HG03432 (cell line): ENCODE measurements at regions not wholly inside any gene's neighbourhood (a gene's known extent, or its start where the extent isn't known, plus 50 kb on each side); places are given as distances from the start of the nearest gene placed in this dataset.

Experiments used
- ATAC-seq: cut with Tn5 transposase; IDR thresholded peaks from one replicate; pipeline ENCODE4 v1.9.1; 2021; ENCODE audit warnings: mild to moderate bottlenecking, moderate library complexity; ENCODE audit not compliant: unreplicated experiment

DNA sequence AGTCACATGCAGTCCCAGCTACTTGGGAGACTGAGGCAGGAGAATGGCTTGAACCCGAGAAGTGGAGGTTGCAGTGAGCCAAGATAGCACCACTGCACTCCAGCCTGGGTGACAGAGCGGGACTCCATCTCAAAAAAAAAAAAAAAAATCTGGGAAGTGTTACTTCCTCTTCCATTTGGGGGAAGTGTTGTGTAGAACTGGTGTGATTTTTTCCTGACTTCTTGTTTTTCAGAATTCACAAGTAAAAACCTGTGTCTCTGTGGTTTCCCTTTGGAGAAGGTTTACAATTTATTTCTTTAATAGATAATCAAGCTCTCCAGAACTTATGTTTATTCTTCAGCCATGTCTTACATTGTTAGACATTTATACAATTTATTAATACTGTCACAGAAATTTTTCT, 396.1 kb downstream of the BRD1 start:
- no peak for ATAC-seq

DNA sequence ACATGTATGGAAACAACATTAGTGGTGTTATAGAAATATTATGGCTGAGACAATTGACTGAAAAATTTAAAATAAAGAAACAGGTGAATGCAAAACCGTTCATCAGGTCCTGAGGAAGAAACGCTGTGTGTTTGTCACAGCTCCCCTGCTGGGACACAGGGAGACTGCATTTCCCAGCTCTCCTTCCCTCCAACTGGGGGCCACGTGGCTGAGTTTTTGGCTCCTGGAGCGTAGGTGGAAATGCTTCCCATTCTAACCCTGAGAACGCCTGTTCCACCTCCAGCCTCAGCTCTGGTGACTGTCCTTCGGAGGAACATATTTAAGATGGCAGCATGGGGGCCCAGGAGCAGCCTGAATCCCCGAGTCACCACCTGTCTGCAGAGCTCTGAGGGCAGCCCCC, 398.6 kb downstream of the BRD1 start:
- ATAC-seq = no peak

DNA sequence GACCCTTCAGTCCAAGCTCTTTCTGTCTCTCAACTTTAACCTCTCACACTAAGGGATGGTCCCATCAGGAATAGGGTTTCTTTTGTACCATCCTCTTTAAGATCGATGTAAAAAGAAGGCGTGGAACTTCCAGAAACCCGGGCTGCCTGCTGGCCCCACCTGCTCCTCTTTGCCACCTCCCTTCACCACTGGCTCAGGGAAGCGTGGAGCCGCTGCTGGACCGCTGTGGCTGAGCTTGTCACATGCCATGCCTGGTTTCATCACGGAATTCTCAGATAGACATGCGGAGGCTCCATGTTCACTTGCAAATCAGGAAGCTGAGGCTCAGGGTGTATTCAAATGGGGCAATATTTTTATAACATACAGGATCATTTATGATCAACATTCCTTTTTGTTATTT, 399.7 kb downstream of the BRD1 start:
- ATAC-seq = no peak

DNA sequence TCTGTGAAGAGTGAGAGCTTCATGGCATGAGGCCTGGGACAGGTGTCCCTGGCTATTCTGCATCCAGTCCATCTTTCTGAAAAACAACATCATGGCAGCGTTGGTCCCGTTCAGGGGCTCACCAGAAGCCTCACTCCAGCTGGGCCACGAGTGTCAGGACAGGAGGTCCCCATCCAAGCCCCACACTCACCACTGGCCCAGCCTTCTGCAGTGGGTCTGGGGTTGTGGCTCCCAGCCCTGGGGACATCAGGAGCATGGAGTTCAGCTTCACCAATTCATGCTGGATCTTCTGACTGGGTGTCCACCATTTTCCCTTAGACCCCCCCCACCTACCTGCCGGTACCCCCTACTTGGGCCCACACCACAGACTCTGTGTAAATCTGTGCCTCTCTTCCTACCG, 400.3 kb downstream of the BRD1 start:
- no peak for ATAC-seq

DNA sequence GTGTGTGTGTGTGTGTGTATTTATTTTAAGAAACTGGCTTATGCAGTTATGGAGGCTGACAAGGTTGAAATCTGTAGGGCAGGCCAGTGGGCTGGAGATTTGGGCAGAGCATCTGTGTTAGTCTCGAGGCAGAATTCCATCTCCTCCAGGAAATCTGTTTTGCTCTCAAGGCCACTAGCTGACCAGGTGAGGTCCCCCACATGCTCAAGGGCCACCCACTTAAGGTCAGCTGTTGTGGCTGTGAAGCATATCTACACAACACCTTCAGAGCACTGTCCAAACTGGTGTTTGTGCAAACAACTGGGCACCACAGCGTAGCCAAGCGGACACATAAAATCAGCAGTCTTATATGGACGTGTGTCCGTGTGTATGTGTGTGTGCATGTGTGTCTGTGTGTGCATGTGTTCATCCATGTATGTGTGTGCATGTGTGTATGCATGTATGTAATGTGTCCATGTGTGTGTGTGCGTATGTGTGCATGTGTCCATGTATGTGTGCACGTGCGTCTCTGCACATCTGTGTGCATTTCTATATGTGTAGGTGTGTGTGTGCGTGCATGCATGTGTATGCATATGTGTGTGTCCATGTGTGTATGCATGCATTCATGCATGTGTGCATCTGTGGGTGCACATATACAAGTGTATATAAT, 400.9 kb downstream of the BRD1 start:
- no peak for ATAC-seq

DNA sequence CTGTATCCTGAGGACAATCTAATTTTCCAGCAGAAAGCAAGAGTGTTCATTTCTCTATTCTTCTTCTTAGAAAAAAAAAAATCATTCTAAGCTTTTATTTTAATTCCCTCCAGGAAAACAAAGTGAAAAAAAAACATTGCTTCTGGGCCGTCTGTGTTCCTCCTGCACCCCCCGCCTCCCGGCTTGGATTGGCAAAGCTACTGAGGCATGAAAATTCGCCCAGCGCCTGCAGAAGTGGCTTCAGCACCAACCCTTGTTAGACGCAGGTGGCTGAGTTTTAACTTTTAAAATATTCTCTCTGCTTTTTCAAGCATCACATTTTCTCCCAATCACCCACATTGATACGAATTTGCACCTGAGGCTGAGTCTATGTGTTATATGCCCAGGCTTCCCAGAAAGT, 401.6 kb downstream of the BRD1 start:
- ATAC-seq = no peak

DNA sequence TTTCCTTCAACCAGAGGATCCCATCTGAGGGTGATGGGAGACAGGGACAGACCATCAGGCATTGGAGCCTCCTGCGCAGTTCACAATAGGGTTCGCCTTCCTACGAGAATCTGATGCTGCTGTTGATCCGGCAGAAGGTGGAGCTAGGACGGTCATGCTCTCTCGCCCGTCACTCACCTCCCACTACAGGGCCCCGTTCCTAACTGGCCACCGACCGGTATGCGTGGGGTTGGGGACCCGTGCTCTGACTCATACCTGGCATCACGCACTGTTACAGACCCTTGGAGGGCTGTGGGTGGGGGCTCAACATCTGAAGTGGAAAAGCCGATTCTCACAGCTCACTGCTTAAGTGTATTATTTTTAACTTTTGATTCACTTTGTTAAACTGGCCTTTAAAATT, 402.3 kb downstream of the BRD1 start:
- ATAC-seq = no peak

DNA sequence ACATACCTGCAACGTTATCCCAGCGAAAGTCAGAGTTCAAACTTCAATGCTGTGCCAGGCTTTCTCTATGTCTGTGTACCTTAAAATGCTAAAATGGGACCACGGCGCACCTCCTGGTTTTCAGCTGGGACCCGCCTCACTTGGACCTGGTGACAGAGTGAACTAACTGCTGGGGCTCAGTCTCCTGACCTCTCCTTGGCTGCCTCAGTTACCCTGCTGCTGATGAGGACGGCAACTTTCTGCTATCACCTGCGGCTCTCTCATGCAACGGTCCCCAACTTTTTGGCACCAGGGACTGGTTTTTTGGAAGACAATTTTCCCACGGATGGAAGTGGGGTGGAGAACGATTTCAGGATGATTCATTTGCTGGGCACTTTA, 402.8 kb downstream of the BRD1 start:
- no peak for ATAC-seq

DNA sequence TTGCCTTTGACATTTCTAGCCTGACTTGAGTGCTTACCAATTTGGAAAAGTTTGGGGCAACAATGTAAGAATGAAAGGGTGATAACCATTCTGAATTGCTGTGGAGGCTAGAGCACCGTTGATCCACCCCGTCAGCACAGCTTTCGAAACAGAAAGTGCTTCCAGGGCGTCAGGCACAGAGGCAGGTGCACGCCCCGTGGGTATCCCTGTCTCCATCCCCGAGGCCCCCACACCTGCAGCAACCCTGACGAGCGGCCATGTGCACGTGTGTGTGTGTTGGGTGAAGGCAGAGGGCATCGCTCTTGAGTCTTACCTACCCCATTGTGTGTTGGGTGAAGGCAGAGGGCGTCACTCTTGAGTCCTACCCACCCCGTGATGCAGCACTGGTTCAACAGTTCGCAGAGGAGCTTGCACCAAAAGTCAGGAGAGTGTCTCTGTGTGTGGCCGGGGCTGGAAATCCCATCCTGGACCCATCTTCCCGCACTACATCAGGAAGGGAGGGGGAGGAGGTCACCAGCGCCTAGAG, 404.5 kb downstream of the BRD1 start:
- no peak for ATAC-seq

DNA sequence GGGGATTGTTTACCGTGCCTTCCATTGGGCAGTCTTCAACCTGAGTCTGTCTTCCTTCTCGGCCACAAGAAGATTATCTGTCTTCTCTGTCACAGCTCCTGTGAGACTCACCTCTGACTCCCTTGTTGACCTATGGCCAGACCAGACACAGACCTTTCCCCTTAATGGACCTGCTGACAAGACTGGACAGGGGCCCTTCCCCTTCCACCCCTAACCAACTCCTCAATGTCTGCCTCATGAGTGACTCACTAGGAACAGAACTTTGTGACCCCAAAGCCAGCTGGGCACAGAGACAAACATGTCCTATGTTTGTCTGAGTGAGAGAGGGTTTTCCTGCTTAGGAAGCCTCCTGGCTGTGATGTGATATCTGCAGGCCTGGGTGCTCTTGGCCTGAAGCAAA, 405.0 kb downstream of the BRD1 start:
- ATAC-seq = no peak

DNA sequence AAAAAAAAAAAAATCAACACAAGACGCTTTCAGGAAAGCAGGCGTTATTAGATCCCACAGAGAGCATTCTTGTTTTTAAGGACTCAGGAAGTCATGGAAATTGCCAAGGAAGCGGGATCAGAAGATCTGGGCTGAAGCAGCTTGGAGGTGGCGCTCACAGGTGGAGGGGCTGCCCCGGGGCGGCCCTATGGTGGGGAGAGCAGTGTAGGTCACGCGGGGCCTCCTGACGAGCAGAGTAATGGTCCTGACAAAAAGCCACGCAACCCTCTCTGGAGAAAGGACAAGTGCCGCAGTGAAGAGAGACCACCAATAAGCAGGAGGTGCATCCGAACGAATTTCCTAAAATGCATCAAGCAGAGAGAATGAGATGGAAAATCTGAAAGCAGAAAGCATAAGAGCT, 407.0 kb downstream of the BRD1 start:
- ATAC-seq = no peak

DNA sequence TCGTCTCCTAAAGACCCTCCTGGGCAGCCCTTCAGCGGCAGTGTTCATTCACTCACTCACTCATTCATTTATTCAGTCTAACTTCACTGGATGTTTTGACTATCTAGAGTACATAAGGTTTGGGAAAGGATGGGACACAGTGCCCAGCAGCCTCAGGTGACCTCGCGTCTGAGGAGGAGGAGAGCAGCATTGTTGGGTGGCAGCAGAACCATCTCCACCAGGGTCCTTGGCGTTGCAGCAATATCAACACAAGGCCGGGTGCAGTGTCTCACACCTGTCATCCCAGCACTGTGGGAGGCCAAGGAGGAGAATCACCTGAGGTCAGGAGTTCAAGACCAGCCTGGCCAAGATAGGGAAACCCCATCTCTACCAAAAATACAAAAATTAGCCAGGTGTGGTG, 408.0 kb downstream of the BRD1 start:
- no peak for ATAC-seq

DNA sequence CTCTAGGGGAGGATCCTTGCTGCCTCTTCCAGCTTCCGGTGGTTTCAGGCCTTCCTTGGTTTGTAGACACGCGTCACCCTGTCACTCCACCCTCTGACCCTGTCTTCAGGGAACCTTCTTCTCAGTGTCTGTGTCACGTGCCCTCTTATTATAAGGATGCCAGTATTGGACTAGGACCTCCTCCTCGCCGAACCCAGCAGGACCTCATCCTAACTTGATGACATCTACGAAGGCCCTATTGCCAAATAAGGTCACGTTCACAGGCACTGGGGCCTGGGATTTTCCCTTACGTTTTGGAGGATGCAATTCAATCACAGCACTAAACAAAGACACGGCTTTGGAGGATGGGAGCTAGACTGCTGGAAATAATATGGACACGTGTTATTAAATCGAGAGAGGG, 408.7 kb downstream of the BRD1 start:
- ATAC-seq = no peak

DNA sequence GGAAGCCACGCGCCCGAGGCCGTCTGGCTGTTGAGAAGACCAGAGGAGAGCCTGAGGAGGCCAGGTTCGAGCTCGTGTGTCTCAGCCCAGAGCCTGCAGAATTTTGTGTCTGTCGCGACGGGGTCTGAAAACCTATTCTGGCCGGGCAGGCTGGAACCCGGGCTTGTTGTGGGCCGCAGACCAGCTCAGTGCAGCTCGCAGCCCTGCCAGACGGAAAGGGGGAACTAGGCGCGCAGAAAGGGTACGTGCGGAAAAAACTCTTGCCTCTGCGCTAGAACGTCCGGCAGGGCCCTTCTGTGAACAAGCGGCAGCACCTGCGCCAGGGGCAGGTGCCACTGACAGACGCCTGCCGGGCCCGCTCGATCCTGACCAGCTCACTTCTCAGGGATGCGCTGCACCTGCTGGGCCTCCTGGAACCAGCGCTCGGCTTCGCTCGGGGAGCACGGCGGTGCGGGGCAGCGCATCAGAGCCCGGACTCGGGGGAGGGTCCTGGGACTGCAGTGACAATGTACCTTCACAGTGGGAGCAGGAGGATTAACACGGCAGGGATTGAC, 409.3 kb downstream of the BRD1 start:
- no peak for ATAC-seq

DNA sequence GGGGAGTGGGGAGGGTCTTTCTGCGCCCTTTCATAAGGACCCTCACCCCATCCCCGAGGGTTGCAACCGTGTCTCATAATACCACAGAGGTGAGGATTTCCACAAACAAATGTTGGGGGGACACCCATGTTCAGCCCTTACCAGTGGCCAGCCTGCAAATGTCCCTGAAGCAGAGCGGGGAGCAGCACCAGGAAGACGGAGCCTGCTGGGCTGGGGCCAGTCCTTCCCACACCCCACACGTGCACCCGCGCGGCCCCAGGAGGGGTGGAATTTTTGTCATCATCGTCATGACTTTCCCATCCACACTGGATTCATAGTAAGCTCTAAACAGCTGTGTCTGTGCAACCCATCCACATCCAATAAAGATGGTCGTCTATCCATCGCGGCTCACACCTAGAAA, 409.8 kb downstream of the BRD1 start:
- no peak for ATAC-seq

DNA sequence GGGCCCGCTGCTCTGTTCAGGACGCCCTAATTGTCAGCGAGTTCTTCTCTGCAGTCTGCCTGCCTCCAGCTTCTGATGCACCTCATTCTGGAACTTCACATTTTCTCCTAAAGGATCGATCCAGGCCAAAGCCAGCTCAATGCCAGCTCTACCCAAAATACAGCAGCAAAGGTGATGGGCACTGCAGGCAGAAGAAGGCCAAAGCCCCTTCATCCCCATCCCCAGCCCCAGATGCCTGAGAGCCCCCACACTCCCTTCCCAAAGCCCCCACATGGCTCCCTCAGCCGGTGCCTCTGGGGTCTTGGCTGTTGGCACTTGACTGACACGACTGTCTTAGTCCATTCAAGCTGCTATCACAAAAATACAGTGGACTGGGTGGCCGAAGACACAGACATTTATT, 410.3 kb downstream of the BRD1 start:
- ATAC-seq = no peak

DNA sequence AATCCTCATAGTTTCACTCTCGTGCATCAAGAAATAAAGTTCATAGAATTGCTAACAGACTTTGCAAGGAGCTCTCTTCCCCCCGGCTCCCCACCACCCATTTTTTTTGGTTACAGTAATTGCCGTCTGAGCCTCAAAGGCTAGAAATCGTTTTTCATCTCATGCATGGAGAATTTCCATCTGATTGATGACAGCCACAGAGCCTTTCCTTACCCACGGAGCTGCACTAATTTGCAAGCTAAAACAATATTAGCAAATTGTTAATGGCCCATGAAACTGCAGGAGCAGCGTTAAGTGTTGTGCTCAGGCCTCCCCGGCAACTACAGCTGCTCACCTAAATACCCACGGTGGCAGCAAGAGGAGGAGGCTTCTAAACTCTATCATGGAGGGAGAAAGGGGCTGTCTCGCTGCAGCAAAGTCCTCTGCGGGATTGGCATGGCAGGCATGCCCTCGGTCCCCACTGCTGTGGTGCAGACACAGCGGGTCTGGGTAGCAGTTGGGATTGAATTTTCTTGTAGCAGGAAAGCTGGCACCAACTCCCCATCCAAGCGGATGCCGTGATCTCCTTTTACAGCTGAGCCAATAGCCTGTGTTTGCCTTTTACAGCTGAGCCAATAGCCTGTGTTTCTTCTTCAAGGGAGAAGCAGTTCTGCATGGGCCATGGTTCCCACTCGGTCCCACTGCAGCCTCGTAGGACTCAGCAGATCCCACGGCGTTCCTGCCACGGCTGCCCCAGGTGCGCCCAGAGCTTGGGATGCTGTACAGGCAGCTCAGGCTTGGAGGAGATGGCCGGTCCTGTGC, 412.3 kb downstream of the BRD1 start:
- ATAC-seq = no peak

DNA sequence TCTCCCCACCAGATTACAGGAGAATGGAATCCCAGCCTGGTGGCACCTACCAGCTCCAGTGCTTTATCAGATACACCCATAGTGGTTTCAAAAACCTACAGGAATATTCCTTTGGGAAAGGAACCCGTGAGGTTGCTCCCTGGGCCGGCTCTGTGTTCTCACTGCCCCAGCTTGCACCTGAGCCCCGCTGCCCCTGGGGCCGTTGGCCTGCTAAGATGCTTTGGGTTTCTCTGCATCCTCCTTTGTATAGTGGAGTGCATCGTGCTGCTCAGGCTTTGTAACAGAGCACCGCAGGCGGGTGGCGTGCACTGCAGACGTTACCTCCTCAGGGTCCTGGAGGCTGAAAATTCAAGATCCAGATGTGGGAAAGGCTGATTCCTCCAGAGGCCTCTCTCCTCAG, 414.1 kb downstream of the BRD1 start:
- ATAC-seq = no peak

DNA sequence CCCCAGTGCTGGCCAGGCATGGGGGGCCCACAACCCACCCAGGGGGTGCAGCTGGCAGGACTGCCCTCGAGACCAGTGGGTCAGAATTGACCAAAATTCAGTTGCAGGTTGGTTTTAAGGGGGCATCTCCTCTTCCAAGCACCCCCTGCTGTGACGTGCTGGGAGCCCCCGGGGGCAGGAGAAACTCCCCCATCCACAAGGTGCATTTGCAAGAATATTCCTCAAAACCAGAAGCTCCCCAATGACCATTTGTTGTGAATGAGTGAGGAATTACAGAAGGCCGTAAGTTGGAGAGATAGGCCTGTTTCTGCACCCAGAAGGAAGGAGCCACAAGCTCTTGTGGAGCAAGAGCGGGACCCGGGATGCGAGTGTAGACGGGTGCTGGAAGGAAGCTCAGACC, 414.5 kb downstream of the BRD1 start:
- ATAC-seq = no peak

DNA sequence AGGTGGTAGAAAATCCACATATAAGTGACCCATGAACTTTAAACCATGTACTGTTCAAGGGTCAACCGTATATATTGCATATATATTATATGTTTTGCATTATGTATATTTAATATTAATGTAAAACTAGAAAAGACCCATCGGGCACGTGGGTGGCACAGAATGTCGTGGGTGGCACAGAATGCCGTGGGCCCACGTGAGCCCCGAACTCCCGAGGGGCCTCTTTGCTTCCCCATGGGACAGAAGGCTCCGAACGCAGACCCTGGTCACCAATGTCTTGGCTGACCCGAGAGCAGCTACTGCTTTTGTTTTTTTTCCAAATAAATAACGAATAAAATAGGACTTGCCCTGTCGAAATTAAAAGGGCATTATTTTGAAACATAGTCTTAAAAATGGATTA, 415.4 kb downstream of the BRD1 start:
- no peak for ATAC-seq

DNA sequence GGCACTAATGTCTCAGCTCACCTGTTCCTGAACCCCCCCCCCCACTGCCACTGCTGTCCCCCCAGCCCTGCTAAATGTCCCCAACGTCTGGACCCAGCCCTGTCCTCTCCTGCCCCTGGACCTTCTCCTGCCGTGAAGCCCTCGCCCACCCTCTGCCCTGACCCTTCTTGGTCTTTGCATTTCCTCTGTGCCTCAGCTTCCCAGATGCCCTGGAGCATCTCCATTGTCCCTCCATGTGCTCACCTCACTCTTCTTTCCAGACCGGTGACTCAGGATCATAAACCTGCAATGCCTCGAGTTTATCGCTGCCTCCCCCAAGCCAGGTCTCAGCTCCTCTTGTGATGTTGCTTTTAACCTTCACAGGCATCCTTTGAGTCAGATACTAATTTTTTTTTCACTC, 416.4 kb downstream of the BRD1 start:
- ATAC-seq = no peak

DNA sequence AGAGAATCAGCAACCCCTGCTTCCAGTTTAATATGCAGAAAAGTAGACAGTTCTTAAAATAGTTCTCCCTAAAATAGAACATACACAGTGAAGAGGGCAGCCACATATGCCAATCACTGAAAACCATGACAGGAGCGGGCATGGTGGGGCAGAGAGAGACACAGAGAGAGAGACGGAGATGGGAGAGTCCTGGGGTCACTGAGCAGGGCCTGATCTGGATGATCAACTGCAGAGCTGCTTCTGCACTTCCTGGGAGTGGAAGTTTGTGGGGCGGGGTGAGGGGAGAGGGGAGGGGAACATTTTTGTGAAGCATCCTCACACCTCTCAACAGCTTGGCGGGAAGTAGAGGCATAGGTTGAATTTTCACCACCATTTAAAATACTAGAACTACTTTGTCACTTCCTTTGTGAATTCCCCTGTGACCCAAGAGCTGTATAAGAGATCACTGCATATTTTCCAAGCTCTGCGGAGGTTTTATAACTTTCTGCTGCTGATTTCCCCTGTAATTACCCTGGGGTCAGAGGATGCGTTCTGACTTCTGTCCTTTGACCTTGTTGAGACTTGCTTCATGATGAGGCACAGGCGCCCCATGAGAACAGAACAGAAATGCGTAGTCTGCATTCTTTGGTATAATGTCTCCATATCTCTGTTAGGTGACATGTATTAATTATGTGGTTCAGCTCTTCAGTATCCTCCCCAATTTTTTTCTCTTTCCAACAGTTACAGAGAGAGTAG, 419.4 kb downstream of the BRD1 start:
- ATAC-seq = no peak
